ENCODE measurements at regions not wholly inside any gene's neighbourhood (a gene's known extent, or its start where the extent isn't known, plus 50 kb on each side); places are given as distances from the start of the nearest gene placed in this dataset.
"Not testable (repeated sequence)": the region's sequence is repeated elsewhere in the genome, so short reads cannot be mapped to it uniquely, and the experiment has no call there.

DNA sequence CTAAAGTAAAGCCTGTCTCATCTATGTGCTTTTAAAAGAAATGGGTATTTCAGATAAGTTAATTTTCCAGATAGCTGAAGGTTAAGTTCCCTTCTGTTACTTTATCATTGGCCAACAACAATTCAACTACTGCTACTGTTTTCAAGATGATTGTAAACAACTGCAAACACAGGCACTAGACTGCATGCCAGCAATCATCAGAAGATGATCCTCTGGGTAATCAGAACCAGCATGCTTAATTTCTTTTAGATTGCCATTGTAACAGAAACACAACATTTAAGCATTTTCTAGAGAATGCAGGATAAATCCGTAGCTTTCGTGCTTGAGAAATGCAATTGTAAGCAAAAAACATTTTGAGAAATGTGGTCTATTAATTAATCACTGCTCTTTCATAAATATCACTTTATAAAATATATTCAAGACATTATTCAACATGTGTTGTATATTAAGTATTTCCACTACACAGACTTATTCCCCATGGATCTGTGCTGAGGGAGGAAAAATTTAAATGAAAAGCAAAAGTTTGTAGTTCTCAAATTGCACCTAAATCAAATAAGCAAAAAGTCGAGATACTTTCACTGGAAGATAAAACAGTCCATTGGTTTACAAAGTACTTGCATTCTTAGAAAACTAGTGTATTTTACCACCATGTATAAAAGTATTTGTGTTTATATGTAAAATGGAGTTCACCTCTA lies 133.7 kb downstream of the ATL2 start:
- no peak for DNase-seq

DNA sequence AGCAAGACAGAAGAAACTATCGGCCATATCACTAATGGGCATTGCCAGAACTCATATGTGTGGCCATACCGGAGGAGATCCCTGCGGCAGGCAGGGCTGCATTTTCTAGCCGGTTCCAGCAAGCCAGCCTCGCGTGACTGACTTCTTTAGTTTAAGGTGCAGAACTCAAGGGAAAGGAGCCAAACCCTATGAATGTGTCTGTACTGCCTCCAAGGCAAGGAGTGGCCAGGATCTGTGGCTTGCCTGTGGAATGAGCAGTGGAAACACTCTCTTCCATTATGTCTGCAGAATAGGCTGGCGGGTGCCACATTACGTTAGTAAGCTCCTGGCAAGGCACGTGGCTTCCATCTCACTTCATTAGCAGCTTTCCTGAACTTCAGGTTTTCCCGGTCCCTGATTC lies 137.6 kb downstream of the ATL2 start:
- DNase-seq, result no peak

DNA sequence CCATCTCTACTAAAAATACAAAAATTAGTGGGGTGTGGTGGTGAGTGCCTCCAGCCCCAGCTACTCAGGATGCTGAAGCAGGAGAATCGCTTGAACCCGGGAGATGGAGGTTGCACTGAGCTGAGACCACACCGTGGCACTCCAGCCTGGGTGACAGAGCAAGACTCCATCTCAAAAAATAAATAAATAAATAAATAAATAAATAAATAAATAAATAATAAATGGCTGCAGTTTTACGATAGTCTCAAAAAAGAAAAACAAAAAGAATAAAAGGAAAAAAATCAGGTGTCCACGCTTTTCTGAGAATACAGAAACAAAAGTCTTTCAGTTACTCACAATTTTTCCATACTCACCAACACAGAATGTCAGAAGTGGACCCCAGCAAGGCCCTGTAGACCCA lies 138.4 kb downstream of the ATL2 start:
- DNase-seq, result not testable (repeated sequence)

DNA sequence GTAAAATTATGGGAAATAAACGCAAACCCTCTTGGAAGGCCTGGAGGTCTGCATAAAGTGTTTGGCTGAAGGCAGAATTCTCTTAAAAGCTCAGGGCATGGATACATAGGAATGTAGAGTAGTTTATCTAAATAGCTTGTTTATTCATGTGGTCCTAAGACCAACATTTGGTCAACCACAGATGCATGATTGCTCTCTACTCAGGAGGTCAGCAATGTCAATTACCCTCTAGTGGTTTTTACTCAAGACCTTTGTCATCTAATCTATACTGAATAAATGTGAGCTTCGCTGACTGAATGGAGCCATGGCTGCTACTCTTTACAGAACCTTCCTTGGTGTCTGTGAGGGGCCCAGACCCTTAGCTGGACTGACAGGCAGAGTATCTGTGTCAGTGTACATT lies 139.8 kb downstream of the ATL2 start:
- no peak for DNase-seq

DNA sequence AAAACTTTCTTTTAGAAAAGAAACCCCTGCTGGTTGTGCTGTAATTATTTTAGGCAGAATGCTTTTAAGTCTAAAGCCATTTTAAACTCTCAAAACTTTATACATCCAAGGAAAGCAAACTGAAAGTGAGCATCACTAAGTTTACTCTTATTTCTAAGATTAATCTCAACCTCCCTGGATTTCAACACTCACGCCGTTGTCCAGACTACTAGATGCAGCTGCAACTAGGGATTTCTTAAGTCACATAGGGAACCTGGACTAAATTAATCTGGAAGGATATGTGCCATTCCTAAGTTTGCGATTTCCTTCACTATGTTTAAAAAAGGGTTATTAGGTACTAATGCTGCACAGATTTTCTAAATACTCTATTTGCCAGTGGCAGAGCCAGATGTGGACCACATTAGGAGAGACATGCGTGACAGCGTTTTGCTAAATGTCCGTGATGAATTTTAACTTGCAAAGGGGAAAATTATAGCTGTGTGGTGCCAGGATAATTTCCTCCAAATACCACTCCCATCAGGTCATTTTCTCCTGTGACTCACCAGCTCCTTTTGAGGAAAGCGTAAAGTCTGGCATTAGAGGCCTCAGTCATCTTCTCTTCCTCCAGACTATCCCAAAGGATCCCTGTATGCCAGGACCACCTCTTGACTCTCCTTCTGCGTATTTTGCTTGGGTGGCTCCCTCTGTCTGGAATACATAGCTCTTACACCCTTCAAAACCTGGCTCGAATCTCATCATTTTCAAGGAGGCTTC lies 143.7 kb downstream of the ATL2 start:
- no peak for DNase-seq

DNA sequence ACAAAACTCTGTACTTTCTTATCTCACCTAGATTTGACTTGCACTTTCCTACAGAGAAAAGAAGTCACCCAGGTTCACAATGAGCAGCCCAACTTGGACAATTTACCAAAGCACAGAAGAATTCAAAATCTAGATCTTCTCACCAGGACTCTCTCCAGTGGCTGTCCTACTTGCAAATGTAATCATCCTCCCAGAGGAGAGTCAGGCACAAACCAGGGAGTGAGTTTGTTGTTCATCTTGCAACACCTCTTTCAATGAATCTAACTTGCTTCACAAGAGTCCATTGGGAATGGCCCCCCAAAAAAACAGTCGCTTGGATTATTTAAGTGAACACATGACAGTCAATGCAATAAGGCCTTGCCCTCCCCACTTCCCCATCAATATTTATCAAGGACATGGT lies 144.6 kb downstream of the ATL2 start:
- DNase-seq, result no peak

DNA sequence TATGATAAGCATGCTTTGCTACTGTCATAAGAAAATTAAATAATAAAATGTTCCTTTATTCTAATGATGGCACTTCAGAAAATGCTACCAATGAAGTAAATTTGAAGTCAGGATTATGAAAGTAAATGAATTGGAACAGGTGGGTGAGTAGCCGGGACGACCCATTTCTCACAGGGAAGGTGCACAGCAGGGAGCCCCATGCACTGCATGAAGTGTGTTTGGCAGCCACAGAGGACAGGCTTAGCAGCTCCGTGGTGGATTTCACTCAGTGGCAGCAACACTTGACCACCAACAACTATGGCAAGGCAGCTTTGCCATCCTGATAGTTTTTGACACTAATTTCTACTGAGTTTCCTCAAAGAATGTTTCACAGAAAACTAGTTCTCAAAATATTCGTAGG lies 146.3 kb downstream of the ATL2 start:
- no peak for DNase-seq

DNA sequence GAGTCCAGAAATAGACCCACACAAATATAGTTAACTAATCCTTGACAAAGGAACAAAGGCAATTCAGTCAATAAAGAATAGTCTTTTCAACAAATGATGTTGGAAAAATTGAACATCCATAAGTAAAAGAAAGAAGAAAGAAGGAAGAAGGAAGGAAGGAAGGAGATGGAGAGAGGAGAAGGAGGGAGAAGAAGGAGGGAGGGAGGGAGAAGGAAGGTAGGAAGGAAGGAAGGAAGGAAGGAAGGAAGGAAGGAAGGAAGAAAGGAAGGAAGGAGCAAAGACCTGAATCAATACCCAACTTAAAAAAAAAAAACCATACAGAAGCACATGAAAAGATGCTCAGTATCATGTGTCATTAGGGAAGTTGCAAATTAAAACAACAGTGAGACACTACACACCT lies 148.3 kb downstream of the ATL2 start:
- DNase-seq, result no peak

DNA sequence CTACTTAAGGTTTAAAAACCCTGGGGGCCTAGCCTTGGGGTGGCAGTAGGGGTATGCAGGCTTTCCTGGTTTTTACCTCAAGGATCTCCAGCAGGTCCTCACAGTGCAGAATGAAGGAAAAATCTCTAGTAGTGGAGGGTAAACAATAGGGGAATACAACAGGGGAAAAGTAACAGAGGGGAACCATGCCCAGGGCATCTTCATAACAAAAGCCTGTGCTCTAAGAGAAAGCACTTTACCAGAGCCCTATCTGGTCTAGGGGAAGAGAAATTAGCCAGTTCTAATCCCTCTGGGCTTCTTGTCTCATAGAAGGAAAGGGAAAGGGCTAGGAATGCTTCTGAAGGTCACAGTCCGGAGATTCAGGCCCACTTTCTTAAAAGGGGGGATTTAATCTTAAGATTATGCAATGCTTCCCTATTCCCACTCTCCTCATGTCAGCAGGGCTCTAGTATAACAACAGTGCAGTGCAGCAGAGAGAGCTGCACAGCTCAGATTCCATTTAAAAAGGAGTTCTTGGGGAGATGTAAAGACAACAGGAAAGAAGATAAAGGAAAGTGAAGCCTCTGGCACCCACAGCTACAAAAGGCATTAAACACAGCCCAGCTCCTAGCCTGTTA lies 149.0 kb upstream of the CYP1B1 start:
- DNase-seq, result no peak

DNA sequence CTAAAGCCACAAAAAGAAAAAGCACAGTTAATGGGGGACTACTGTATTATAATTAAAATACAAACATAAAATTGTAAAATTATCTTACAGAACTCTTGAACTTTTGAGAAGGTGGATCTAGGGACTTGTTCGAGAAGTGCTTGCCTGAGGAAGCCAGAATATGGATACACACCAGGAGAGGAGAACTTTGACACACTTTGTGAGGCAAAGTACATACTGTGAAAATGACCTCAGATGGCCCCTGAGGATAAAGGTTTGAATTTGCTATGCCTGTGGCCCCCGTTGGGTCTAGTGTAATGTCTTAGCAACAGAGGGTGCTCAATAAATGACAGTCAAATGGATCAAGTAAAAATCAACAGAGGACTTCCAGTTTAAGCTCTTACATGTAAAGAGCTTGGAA lies 148.2 kb upstream of the CYP1B1 start:
- DNase-seq, result no peak

DNA sequence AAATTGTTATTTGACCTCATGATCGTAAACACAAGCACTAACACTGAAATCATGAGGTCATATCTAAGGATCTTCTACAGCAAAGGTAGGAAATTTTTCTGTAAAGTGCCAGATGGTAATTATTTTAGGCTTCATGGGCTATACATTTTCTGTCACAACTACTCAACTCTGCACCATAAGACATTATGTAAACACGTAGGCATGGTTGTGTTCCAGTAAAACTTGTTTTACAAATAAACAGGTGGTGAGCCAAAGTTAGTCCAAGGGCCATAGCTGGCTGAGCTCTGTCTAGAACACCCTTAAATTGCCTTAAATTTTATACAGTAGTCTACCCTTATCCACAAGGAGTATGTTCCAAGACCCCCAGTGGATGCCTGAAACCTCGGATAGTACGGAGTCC lies 147.3 kb upstream of the CYP1B1 start:
- DNase-seq, result no peak

DNA sequence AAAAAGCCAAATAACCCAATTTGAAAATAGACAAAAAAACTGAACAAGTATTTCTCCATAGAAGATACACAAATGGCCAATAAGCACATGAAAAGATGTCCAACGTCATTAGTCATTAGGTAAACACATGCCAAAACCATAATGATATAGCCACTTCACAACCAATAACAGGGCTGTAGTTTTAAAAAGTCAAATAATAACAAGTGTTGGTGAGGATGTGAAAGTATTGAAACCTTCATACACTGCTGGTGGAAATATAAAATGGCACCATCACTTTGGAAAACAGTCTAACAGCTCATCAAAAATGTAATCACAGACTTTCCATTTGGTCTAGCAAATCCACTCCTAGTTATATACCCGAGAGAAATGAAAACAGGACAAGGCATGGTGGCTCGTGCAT lies 144.2 kb upstream of the CYP1B1 start:
- no peak for DNase-seq

DNA sequence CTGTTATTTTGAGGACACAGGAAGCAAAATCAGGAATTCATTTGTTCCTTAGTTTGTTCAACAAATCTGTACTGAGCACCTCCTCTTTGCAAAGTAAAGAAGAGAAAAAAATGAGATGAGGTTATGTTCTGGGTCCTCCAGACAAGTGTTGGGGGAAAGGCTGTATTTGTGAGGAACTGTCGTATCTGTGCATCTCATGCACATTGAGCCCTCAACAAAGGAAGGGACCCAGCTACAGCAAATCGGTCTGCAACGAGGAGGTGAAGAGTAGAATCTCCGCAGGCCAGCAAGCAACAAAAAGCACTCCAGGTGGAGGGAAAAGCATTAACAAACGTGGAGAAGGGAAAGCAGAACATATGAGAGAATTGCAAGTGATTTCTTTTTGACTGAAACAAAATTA lies 143.0 kb upstream of the CYP1B1 start:
- no peak for DNase-seq

DNA sequence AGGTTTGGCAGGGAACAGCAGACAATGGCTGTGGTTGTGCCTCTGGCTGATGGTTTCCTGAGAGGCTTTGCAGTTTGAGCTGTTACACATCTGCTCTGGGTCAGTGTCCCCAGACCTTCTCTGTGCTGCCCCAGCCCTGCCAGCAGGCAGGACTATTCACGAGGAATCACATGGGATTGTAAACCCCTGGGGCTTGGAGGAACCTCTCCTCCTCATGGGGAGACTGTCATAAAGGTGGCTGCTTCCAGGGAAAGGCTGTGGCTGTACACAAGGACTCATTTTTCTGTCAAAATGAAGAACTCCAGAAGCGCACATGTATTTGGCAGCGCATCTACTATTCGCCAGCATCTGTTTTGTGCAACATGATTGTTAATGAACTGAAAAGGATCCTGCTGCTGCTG lies 142.6 kb upstream of the CYP1B1 start:
- no peak for DNase-seq

DNA sequence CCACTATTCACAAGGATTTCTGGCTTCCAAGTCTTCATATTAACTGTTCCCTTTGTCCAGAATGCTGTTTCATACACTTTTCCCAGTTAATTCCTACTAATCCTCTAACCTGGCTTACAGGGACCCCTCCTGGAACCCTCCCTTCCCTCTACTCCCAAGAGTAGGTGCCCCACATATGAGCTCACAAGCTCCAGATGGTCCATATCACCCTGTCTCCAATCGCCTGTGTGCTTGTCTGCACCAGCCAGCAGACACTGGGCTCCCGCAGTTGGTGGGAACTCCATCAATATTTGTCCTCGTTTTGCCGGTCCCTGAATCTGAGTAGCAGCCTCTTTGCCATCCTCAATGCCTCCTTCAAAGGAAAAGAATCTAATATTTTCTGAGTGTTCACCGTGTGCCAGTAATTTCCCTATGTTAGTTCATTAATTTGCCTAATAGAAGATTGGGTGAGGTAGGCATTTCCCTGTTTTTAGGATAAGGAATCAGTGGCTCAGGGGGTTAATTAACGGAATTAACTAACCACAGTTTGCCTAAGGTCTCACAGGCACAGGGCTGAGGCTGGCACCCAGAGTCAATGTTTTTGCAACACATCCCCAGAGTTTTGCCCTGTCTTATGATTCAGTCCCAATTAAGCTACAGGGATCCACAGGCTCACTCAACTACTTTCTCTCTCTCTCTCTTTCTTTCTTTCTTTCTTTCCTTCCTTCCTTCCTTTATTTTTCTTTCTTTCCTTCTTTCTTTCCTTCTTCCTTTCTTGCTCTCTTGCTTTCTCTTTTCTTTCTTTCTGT lies 141.6 kb upstream of the CYP1B1 start:
- DNase-seq, result no peak

DNA sequence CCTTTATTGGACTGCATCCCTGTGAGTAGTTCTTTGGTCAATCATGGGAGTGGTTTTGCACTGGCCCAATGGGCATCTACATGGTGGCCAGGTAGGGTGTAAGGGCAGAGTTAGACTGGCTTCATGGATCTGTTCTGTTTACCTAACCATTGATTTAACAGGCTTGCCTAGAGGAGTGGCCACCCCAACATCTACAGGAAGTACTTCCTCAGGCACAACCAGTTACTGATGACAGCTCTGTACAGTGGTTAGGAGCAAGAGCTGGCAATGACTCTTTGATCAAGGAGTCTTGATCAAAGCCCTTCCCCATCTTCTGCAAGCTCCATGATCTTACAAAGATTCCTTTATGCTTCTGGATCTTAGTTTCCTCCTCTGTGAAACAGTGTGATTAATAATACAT lies 140.9 kb upstream of the CYP1B1 start:
- DNase-seq, result no peak

DNA sequence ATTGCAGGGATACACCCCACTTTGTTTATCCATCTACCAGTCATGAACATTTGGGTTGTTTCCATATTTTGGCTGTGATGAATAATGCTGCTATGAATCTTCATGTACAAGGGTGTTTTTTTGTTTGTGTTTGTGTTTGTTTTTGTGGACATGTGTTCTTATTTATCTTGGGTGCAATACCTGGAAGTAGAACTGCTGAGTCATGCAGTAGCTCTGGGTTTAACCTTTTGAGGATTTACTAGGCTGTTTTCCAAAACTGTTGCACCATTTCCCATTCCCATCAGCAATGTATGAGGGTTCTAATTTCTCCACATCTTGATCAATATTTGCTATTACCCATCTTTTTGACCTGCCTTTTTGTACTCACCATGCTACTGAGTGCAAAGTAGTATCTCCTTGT lies 140.0 kb upstream of the CYP1B1 start:
- no peak for DNase-seq

DNA sequence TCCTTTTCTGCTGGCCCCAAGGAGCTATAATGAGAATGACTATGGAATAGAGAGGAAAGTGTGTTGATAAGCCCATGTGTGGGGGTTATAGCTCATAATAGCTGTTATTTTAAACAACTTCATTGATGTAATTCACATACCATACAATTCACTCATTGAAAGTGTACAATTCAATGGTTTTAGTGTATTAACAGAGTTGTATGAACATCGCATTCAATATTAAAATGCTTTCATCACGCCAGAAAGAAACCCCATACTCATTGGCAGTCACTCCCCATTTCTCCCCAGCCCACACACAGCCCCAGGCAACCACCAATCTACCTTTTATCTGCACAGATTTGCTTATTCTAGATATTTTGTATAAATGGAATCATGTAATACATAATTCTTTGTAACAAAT lies 139.6 kb upstream of the CYP1B1 start:
- no peak for DNase-seq

DNA sequence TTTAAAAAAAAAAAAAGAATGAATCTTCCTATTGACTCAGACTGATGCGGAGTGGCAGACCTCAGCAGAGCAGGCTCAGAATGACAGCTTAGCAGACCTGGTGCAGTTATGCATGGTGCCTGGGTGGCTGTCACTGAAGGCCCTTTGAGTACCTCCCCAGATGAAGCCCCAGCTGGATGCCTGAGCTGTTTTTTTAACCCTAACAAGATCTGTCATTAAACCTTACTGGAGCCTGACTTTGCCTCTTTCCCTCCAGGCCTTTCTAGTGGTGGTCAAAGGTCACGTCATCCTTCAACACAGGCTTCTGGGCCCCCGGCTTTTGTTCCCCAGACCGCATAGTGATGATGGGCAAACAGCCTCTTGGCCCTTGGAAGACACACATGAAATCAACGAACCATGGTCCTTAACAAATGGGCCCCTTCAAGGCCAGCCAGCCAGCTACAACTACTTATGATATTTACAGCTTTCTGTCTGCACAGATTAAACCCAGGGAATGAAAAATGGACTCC lies 138.3 kb upstream of the CYP1B1 start:
- no peak for DNase-seq

DNA sequence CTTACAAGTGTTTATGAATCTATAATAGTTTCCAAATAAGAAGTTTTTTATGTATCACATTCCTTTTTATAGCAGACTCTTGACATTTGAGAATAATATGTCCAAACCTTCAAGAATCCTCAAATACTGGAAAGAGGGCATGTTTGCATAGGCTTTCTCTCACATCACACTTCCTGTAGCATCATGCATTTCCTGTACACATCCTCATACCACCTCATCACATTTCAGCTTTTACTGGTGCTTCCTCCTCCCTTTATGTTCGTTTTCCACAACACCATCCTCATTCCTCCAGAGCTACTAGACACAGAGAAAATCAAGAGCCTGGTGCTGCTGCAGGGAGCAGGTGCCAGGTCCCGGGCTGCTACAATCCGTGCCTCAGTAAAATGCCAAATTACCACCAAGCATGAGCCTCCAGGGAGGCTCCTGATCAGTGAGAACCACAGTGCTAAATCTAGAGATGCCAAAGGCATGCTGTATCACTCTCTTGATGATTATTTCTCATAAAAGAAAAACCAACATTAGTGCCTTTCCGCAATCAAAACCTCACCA lies 137.7 kb upstream of the CYP1B1 start:
- no peak for DNase-seq

DNA sequence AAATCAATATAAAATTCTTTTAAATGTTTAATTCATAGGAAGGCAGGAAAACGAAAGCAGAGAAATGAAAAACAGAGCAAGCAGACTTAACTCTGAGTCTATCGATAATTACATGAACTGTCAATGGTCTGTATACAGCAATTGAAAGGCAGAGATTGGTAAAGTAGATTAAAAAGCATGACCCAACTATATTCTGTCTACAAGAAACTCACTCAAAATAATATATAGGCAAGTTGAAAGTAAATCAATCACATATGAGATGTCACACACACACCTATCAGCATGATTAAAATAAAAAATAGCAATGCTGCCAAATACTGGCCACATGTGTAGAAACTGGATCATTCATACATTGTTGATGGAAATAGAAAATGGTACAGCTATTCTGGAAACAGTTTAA lies 136.4 kb upstream of the CYP1B1 start:
- no peak for DNase-seq

DNA sequence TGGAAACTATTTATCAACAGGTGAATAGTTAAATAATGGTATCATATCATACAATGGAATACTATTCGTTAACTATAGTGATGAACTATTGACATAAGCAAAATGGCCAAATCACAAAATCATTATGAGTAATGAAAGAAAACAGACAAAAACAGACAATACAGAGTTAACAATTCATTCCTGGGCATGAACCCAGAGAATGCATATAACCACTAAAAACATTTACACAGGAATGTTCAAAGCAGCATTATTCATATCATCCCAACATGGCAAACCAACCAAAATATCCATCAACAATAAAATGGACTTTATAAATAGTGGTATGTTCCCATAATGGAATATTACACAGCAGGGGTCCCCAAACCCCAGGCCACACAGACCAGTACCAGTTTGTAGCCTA lies 131.2 kb upstream of the CYP1B1 start:
- DNase-seq, result no peak

DNA sequence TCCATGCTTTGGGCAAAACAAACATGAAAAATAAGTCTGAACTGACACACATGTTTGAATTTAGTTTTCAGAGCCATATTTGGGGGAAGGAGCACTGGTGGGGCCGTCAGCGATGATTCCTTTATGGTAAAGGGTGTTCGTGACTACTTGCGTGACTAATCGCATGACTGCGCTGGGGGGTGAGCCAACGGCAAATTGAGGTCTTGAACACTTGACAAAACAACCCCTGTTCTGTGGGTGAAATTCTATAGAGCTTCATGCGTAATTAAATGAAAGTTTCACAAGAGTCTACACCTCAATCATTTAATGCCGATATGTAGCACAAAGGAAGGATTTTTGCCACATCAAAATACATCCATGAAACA lies 127.5 kb upstream of the CYP1B1 start:
- DNase-seq, result no peak
